ENCODE measurements at regions not wholly inside any gene's neighbourhood (a gene's known extent, or its start where the extent isn't known, plus 50 kb on each side); places are given as distances from the start of the nearest gene placed in this dataset.

DNA sequence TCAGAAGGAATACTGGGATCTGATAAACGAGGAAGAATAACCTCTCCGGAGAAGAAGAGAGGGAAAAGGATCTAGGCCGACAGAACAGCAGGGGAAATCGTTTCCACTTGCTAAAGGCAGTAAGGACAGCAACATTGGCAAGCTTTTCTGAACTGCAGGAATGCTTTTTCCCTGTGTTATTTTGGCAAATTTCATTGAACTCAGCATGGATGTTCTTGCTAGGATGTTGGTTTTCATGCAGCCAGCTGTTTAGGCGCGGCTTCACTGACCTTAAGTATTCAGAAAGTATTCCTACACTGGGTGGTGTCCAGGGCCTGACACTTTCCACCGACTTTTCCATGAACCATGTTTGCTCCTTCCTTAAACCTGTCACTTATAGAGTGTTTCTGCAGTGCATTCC is 489.7 kb downstream of the CNTN3 start:
- no peak for DNase-seq (ENCODE audit: low read depth, low spot score)
- ChIA-PET CTCF (no interaction called here), POLR2A (no interaction called here)
- H3K4me3 ChIP-seq (ENCODE audit: low read depth, low read length): no peak overlapping the region
- TF ChIP-seq, protein P1, sequence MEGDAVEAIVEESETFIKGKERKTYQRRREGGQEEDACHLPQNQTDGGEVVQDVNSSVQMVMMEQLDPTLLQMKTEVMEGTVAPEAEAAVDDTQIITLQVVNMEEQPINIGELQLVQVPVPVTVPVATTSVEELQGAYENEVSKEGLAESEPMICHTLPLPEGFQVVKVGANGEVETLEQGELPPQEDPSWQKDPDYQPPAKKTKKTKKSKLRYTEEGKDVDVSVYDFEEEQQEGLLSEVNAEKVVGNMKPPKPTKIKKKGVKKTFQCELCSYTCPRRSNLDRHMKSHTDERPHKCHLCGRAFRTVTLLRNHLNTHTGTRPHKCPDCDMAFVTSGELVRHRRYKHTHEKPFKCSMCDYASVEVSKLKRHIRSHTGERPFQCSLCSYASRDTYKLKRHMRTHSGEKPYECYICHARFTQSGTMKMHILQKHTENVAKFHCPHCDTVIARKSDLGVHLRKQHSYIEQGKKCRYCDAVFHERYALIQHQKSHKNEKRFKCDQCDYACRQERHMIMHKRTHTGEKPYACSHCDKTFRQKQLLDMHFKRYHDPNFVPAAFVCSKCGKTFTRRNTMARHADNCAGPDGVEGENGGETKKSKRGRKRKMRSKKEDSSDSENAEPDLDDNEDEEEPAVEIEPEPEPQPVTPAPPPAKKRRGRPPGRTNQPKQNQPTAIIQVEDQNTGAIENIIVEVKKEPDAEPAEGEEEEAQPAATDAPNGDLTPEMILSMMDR (IDR thresholded peaks at IDR 0.05; ENCODE audit: insufficient read depth, low read length, missing control alignments): no peak

- CTCF ChIA-PET: no interaction called here
- POLR2A ChIA-PET: no interaction called here
- no peak for DNase-seq (ENCODE audit: low read depth, low spot score)
- no peak overlapping the region for H3K4me3 ChIP-seq (ENCODE audit: low read depth, low read length)
- TF ChIP-seq, protein P1 (IDR thresholded peaks at IDR 0.05; ENCODE audit: insufficient read depth, low read length, missing control alignments): no peak
Observed at GRCh38 chr3:74122281-74122680, 492.2 kb downstream of the CNTN3 start.

GRCh38 chr3:74121761-74122160 is 492.7 kb downstream of the CNTN3 start:
- no peak for DNase-seq (ENCODE audit: low read depth, low spot score)
- TF ChIP-seq, protein P1 (IDR thresholded peaks at IDR 0.05; ENCODE audit: insufficient read depth, low read length, missing control alignments): no peak
- ChIA-PET CTCF (no interaction called here), POLR2A (no interaction called here)
- H3K4me3 ChIP-seq (ENCODE audit: low read depth, low read length): no peak overlapping the region

- TF ChIP-seq, protein P1 (IDR thresholded peaks at IDR 0.05; ENCODE audit: insufficient read depth, low read length, missing control alignments): no peak
- H3K4me3 ChIP-seq (ENCODE audit: low read depth, low read length): no peak overlapping the region
- POLR2A ChIA-PET: no interaction called here
- no peak for DNase-seq (ENCODE audit: low read depth, low spot score)
- CTCF ChIA-PET: no interaction called here
Observed at GRCh38 chr3:74119221-74119620, 494.5 kb upstream of the PDZRN3 start.

DNA sequence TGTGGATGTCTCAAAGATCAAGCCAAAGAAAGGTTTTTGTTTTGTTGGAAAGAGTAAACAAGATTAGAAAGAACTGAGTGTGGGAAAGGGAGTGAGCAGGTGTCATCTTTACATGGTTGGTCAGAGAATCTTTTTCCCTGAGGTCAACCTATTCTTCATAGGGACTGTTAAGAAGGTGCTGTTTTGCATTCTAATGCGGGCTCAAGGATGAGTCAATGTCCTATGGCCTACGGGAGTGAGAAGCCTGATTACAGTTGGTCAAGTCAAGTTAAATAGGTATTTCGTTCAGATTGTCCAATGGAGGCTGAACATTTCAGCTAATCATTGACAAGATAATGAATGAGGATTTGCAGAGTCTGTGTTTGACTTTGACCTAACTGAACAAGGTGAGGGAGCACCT is 491.2 kb upstream of the PDZRN3 start:
- TF ChIP-seq, protein P1 (IDR thresholded peaks at IDR 0.05; ENCODE audit: insufficient read depth, low read length, missing control alignments): no peak
- POLR2A ChIA-PET: no interaction called here
- CTCF ChIA-PET: no interaction called here
- no peak for DNase-seq (ENCODE audit: low read depth, low spot score)
- H3K4me3 ChIP-seq (ENCODE audit: low read depth, low read length): no peak overlapping the region

DNA sequence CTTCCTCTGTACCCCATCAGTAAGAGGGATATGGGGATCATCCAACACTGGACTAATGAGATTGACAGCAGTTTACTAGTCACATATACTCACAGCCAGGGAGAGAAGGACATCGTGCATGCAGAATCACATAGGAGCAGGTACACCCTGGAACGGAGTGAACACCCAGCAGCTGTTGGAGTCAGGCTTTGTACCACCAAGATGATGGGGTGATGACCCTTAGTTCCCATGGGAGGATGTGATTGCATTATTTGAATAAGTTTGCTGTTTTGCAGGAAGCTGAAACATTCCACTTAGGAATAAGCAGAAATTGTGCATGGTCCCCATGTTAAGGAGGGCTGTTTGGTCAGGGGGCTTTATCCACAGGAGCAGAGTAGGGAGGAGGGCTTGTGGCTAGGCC is 482.7 kb upstream of the PDZRN3 start:
- POLR2A ChIA-PET: no interaction called here
- no peak overlapping the region for H3K4me3 ChIP-seq (ENCODE audit: low read depth, low read length)
- TF ChIP-seq, protein P1 (IDR thresholded peaks at IDR 0.05; ENCODE audit: insufficient read depth, low read length, missing control alignments): no peak
- no peak for DNase-seq (ENCODE audit: low read depth, low spot score)
- CTCF ChIA-PET: no interaction called here
